ENCODE measurements at regions not wholly inside any gene's neighbourhood (a gene's known extent, or its start where the extent isn't known, plus 50 kb on each side); places are given as distances from the start of the nearest gene placed in this dataset.

- Histone ChIP-seq H3K4me3 (ENCODE audit: low read depth in 2 of 2, low read length in 2 of 2) (no peak overlapping the region), H3K27me3 (ENCODE audit: control insufficient read depth, insufficient read depth, low read length) (no peaks in the 10 kb centered on the region), H3K27ac (ENCODE audit: low read length) (no peak overlapping the region), H3K36me3 (ENCODE audit: control insufficient read depth, insufficient read depth, low read length) (no peaks in the 10 kb centered on the region), H3K4me1 (ENCODE audit: control insufficient read depth, insufficient read depth, low read length) (no peaks in the 10 kb centered on the region), H3K9me3 (ENCODE audit: control insufficient read depth, insufficient read depth, low read depth, low read length) (no peaks in the 10 kb centered on the region)
- no TSS peak for BruUV-seq (replicated peaks)
- ChIA-PET CTCF (no interaction called here), POLR2A (no interaction called here)
- DNase-seq (ENCODE audit: low read depth, low spot score) (no peak), ATAC-seq (no peak)
- in situ Hi-C loops (cut with HindIII; ENCODE audit: low pct_unique_long_range_greater_than_20kb, low sequenced_read_pairs): no loop called here
- intact Hi-C loops (cut with micrococcal nuclease; ENCODE audit: unreplicated experiment): no loop called here
- TF ChIP-seq SIN3A (IDR thresholded peaks at IDR 0.05; ENCODE audit: borderline replicate concordance, insufficient read depth, low read depth, low read length) (no peak), REST (IDR thresholded peaks at IDR 0.05; ENCODE audit: insufficient read depth in 1 of 2, low read depth in 2 of 2, low read length in 1 of 2) (no peak), POLR2AphosphoS5 (IDR thresholded peaks at IDR 0.05; ENCODE audit: low read depth, low read length) (no peak), TCF7L2 (IDR thresholded peaks at IDR 0.05; ENCODE audit: low read depth, low read length) (no peak), CTCF (IDR thresholded peaks at IDR 0.05) (no peak)
Observed at GRCh38 chr3:35275768-35276167, 363.6 kb upstream of the ARPP21 start.

GRCh38 chr3:35276568-35276967, 362.8 kb upstream of the ARPP21 start:
- no peak overlapping the region for H3K27ac ChIP-seq (ENCODE audit: low read length)
- in situ Hi-C loops (cut with HindIII; ENCODE audit: low pct_unique_long_range_greater_than_20kb, low sequenced_read_pairs) (no loop called here), intact Hi-C loops (cut with micrococcal nuclease; ENCODE audit: unreplicated experiment) (no loop called here)
- no peak for DNase-seq (ENCODE audit: low read depth, low spot score)
- no peaks in the 10 kb centered on the region for H3K4me1 ChIP-seq (ENCODE audit: control insufficient read depth, insufficient read depth, low read length)
- no peaks in the 10 kb centered on the region for H3K36me3 ChIP-seq (ENCODE audit: control insufficient read depth, insufficient read depth, low read length)
- no peak for TF ChIP-seq POLR2AphosphoS5 (IDR thresholded peaks at IDR 0.05; ENCODE audit: low read depth, low read length)
- TF ChIP-seq REST (IDR thresholded peaks at IDR 0.05; ENCODE audit: insufficient read depth in 1 of 2, low read depth in 2 of 2, low read length in 1 of 2): no peak
- TF ChIP-seq TCF7L2 (IDR thresholded peaks at IDR 0.05; ENCODE audit: low read depth, low read length): no peak
- no peaks in the 10 kb centered on the region for H3K27me3 ChIP-seq (ENCODE audit: control insufficient read depth, insufficient read depth, low read length)
- H3K4me3 ChIP-seq (ENCODE audit: low read depth in 2 of 2, low read length in 2 of 2): no peak overlapping the region
- no TSS peak for BruUV-seq (replicated peaks)
- H3K9me3 ChIP-seq (ENCODE audit: control insufficient read depth, insufficient read depth, low read depth, low read length): no peaks in the 10 kb centered on the region
- CTCF ChIA-PET: no interaction called here
- POLR2A ChIA-PET: no interaction called here
- ATAC-seq: no peak
